Liver (tissue), 8 donors: ENCODE measurements at regions not wholly inside any gene's neighbourhood (a gene's known extent, or its start where the extent isn't known, plus 50 kb on each side); places are given as distances from the start of the nearest gene placed in this dataset.

ENCODE experiments used
- DNase-seq: peaks from one replicate; pipeline ENCODE4 v3.0.0-alpha.2; 2017; ENCODE audit warnings: low spot score
- H3K27ac ChIP-seq, 2 donors: one replicate each; pipeline ENCODE4 v1.7.0; 2013; ENCODE audit warnings: inconsistent platforms in 2 of 2, low read length in 2 of 2, control low read depth in 1 of 2, low read depth in 1 of 2, mild to moderate bottlenecking in 1 of 2
- H3K27me3 ChIP-seq, 4 donors: one replicate each; pipeline versions ENCODE4 v1.6.1 to v1.7.0; 2013; ENCODE audit warnings: low read length in 3 of 4, inconsistent platforms in 1 of 4, mild to moderate bottlenecking in 1 of 4, moderate library complexity in 1 of 4; ENCODE audit not compliant: control insufficient read depth in 4 of 4, insufficient read depth in 4 of 4
- H3K36me3 ChIP-seq, 4 donors: one replicate each; pipeline versions ENCODE4 v1.6.1 to v1.7.0; 2013; ENCODE audit warnings: low read length in 3 of 4, mild to moderate bottlenecking in 3 of 4, low read depth in 1 of 4, moderate library complexity in 1 of 4; ENCODE audit not compliant: control insufficient read depth in 4 of 4, insufficient read depth in 3 of 4
- H3K4me1 ChIP-seq, 4 donors: one replicate each; pipeline versions ENCODE4 v1.6.1 to v1.7.0; 2013; ENCODE audit warnings: low read length in 3 of 4, mild to moderate bottlenecking in 3 of 4, moderate library complexity in 1 of 4; ENCODE audit not compliant: control insufficient read depth in 4 of 4, insufficient read depth in 4 of 4
- H3K4me3 ChIP-seq, 3 donors: one replicate each; pipeline versions ENCODE4 v1.6.1 to v1.7.0; 2013; ENCODE audit warnings: low read length in 3 of 3, control low read depth in 1 of 3, low read depth in 1 of 3, mild to moderate bottlenecking in 1 of 3
- H3K9ac ChIP-seq, 2 donors: one replicate each; pipeline ENCODE4 v1.7.0; 2013; ENCODE audit warnings: low read length in 2 of 2, mild to moderate bottlenecking in 2 of 2, moderate library complexity in 2 of 2, control low read depth in 1 of 2, low read depth in 1 of 2
- H3K9me3 ChIP-seq, 4 donors: one replicate each; pipeline versions ENCODE4 v1.6.1 to v1.7.0; 2013; ENCODE audit warnings: low read length in 3 of 4; ENCODE audit not compliant: control insufficient read depth in 4 of 4
- ATF3 ChIP-seq: IDR thresholded peaks from 2 replicates; pipeline ENCODE4 v1.6.1; 2016; ENCODE audit warnings: antibody characterized with exemption
- CTCF ChIP-seq: fragments of 150-350 bp; IDR thresholded peaks from 2 replicates; pipeline ENCODE4 v1.5.1; 2017; ENCODE audit warnings: improper control_type of control experiment, low read depth, low read length; ENCODE audit not compliant: missing input control
- EGR1 ChIP-seq, 2 donors: IDR thresholded peaks; 2 replicates each; pipeline ENCODE4 v1.6.1; 2016 to 2018; ENCODE audit warnings: antibody characterized with exemption in 2 of 2, low read depth in 2 of 2
- FOXA1 ChIP-seq: IDR thresholded peaks from 2 replicates; pipeline ENCODE4 v1.6.1; 2016; ENCODE audit warnings: antibody characterized with exemption
- FOXA2 ChIP-seq: IDR thresholded peaks from 2 replicates; pipeline ENCODE4 v1.6.1; 2016; ENCODE audit warnings: antibody characterized with exemption
- GABPA ChIP-seq, 2 donors: IDR thresholded peaks in 1 of 2; conservative IDR thresholded peaks in 1 of 2; 2 replicates each; pipeline ENCODE4 v1.6.1; 2016; ENCODE audit warnings: antibody characterized with exemption in 2 of 2, mild to moderate bottlenecking in 1 of 2, moderate library complexity in 1 of 2
- HNF4A ChIP-seq, 2 donors: conservative IDR thresholded peaks; 2 replicates each; pipeline ENCODE4 v1.6.1; 2016; ENCODE audit warnings: antibody characterized with exemption in 2 of 2, mild to moderate bottlenecking in 2 of 2
- HNF4G ChIP-seq: IDR thresholded peaks from 2 replicates; pipeline ENCODE4 v1.6.1; 2016; ENCODE audit warnings: antibody characterized with exemption
- JUND ChIP-seq, 2 donors: IDR thresholded peaks; 2 replicates each; pipeline ENCODE4 v1.6.1; 2016; ENCODE audit warnings: antibody characterized with exemption in 2 of 2
- MAX ChIP-seq: IDR thresholded peaks from 2 replicates; pipeline ENCODE4 v1.6.1; 2016; ENCODE audit warnings: antibody characterized with exemption
- NR2F2 ChIP-seq: IDR thresholded peaks from 2 replicates; pipeline ENCODE4 v1.6.1; 2016; ENCODE audit warnings: antibody characterized with exemption
- RAD21 ChIP-seq, 2 donors: IDR thresholded peaks; 2 replicates each; pipeline ENCODE4 v1.6.1; 2016; ENCODE audit warnings: antibody characterized with exemption in 2 of 2, mild to moderate bottlenecking in 2 of 2
- REST ChIP-seq: IDR thresholded peaks from 2 replicates; pipeline ENCODE4 v1.6.1; 2016; ENCODE audit warnings: antibody characterized with exemption, mild to moderate bottlenecking
- RXRA ChIP-seq, 2 donors: IDR thresholded peaks; 2 replicates each; pipeline ENCODE4 v1.6.1; 2017 to 2018; ENCODE audit warnings: antibody characterized with exemption in 2 of 2, mild to moderate bottlenecking in 1 of 2
- SP1 ChIP-seq: IDR thresholded peaks from 2 replicates; pipeline ENCODE4 v1.6.1; 2018; ENCODE audit warnings: antibody characterized with exemption, mild to moderate bottlenecking
- TAF1 ChIP-seq: conservative IDR thresholded peaks from 2 replicates; pipeline ENCODE4 v1.6.1; 2016; ENCODE audit warnings: antibody characterized with exemption, mild to moderate bottlenecking
- YY1 ChIP-seq: IDR thresholded peaks from 2 replicates; pipeline ENCODE4 v1.6.1; 2016; ENCODE audit warnings: antibody characterized with exemption, mild to moderate bottlenecking
- ZBTB33 ChIP-seq: IDR thresholded peaks from 2 replicates; pipeline ENCODE4 v1.6.1; 2016; ENCODE audit warnings: antibody characterized with exemption
- WGBS: extraction: QIAGEN DNeasy Blood & Tissue Kit; methylation state at CpG from one replicate; pipeline ENCODE4 v1.1.7; 2013; 5-methylcytosine and 5-hydroxymethylcytosine counted together
- donor health status: healthy.
- donor health status: healthy.
- donor health status: healthy.
- donor health status: healthy.
- donor health status: healthy.

- H3K9ac ChIP-seq: no peak overlapping the region
- H3K27me3 ChIP-seq: no peaks in the 10 kb centered on the region
- no peak for DNase-seq
- peaks cover 0 to 1% (median 0%) of the 10 kb centered on the region in 4 donors for H3K9me3 ChIP-seq
- no peaks in the 10 kb centered on the region for H3K4me1 ChIP-seq
- TF ChIP-seq CTCF: no peak
- no peak for TF ChIP-seq ATF3
- TF ChIP-seq ZBTB33: no peak
- no peak for TF ChIP-seq HNF4A (conservative IDR thresholded peaks at IDR 0.05)
- no peak for TF ChIP-seq YY1
- no peak for TF ChIP-seq FOXA1
- no peak for TF ChIP-seq RXRA (IDR thresholded peaks at IDR 0.05)
- no peak for TF ChIP-seq NR2F2
- no peak for TF ChIP-seq EGR1 (IDR thresholded peaks at IDR 0.05; ENCODE audit: low read depth in 2 of 2)
- TF ChIP-seq TAF1: no peak
- no peak for TF ChIP-seq JUND (IDR thresholded peaks at IDR 0.05)
- TF ChIP-seq HNF4G: no peak
- no peak for TF ChIP-seq FOXA2
- no peak for TF ChIP-seq SP1
- TF ChIP-seq GABPA (IDR thresholded peaks at IDR 0.05 in 1 of 2, conservative IDR thresholded peaks at IDR 0.05 in 1 of 2): no peak
- no peak for TF ChIP-seq MAX
- no peak for TF ChIP-seq REST
- TF ChIP-seq RAD21 (IDR thresholded peaks at IDR 0.05): no peak
- WGBS: 80% methylated on average over 2 of the region's 2 CpGs
- no peak overlapping the region for H3K27ac ChIP-seq
- H3K36me3 ChIP-seq: no peaks in the 10 kb centered on the region
- no peak overlapping the region for H3K4me3 ChIP-seq
Measured at GRCh38 chr2:107466241-107466640, 360.5 kb upstream of the RGPD4 start.
